NCI-H2081 (cell line): ENCODE measurements at regions not wholly inside any gene's neighbourhood (a gene's known extent, or its start where the extent isn't known, plus 50 kb on each side); places are given as distances from the start of the nearest gene placed in this dataset.
A peak's percentile ranks its signal among the peaks of the same experiment; 100 is the strongest.
"Not testable (repeated sequence)": the region's sequence is repeated elsewhere in the genome, so short reads cannot be mapped to it uniquely, and the experiment has no call there.

Source experiments
- DNase-seq, 2 experiments: peaks; one replicate each; lab custom pipeline; 2025; lab: John Stamatoyannopoulos, UW

DNA sequence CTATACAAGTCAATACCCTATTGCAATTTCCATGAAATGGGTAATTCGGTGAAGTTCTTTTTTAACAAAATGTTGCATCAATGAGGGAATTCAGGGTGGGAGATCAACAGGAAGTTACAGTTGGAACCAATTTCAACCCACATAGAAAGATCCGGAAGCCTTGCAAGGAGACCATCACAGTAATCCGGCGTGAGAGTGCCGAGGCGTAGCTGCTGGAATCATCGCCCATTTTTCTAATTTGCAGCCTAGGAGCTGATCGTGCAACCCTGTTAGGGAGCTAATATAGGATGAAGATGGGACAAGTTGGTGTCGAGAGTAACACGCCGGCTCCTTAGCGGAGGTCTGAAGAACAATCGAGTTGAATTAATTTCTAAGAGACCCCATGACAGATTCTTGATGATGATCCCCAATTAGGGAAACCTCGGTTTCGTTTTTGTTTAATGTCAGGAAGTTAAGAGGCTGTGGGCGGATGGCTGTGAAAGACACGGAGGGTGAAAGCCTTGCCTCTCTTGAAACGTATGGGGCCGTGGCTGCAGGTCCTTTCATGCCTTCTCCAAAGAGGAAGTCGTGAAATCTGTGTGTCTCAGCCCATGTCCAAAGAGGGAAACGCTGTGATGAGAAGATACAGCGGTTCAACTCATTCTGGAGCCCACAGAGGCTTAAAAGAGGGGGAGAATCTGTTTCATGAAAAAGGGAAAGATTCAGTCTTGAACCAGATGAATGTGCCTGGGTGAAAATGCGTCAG is 51.2 kb upstream of the CARD11 start:
- no peak for DNase-seq

DNA sequence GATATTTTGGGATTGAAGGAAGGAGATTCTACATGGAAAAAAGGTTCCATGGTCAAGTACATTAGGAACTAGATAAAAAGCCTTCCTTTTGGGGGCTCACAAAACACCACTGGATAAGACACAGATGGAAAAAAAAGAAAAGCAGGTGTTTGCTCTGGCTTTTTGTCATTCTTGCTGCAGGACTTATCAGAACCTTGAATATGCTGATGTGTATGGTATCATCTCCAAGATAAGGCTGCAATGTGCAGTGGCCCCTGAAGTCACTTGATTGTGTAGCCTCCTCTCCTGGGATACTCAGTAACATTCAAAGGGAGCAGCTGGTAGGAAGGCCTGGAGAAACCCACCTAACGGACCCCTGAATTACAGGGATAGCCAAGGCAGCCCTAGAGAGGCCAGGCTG is 54.1 kb upstream of the CARD11 start:
- DNase-seq: no peak

DNA sequence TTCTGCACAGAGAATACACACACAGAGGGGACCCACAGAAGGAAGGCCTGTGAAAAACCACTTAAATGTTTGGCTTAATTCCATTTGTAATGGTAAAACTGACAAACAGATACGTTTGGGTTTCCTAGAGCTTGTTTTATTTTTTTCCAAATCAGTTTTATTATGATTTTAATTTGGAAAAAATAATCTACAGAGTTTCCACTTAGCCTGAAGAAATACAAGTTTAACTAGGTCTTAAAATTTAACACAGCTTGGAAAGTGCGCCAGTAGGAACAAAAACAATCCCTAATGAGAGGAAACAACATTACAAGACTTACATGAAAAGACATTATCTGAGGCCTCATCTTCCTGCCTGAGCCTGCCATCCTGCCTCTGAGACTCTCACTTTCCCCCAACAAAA is 58.5 kb upstream of the CARD11 start:
- no peak for DNase-seq

DNA sequence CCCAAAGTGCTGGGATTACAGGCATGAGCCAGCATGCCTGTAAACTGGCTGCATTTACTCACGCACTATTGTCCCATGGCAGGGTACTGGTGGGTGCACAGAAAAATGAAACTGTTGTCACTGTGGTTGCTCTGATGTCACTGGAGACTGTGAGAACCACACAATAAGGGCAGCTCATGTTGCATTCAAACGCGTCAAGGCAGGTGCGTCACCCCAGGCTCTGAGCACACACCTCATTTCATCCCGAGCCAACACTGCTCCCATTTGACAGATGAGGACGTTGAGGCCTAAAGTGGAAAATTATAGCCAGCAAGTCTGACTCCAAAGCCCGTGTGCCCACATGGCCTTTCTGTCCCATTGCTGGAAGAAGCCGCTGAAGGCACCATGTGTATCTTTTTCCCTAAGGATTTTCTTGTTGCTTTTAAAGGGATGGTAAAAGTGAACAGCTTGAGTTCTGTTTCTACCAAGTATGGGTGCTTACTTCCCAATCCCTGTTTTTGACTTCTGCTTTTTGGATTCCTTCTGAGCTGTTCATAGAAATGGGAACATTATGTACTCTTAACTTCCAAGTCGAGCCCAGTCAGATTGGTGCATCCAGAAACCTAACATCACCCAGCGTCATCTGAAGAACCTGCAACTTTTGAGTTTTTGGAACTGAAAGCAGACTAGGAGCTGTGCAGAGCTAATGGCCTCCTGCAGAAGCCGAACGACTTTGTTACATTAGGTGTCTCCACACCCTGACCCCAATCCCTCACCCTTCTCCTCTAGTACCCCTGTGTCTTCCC is 60.1 kb upstream of the CARD11 start:
- no peak for DNase-seq

DNA sequence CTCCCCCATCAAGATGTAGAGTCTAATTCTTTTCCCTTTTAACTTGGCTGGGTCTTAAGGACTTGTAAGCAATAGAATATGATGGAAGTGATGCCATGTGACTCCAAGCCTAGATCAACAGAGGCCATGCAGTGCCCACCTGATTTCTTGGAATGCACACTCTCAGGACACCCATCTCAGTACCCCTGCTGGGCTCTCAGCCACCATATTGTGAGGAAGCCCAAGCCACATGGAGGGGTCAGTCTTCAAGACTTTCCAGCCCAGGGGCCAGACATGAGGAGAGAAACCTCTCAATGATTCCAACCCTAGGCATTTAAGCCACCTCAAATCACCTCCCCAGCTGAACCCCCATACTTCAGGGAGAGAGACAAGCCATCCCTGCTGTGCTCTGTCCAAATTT is 62.2 kb upstream of the CARD11 start:
- DNase-seq: no peak

DNA sequence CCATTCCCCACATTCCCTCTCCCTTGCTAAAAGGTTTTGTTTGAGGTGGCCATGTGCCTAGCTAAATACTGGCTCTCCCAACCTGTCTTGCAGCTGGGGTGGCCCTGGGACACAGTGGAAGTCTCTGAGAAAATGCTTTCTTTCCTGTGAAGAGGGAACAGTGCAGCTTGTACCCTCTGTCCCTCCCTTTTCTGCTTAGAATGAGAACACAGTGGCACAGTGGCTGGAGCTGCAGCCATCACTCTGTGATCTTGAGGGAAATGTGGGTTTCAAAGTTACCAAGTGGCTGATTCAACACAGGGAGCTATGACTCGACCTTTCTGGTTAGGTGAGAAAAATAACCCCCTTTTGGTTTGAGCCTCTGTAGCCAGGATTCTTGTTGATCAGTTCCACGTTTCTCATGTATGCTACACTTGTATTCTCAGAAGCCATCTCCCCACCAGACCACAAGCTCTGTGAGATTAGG is 62.7 kb upstream of the CARD11 start:
- no peak for DNase-seq

DNA sequence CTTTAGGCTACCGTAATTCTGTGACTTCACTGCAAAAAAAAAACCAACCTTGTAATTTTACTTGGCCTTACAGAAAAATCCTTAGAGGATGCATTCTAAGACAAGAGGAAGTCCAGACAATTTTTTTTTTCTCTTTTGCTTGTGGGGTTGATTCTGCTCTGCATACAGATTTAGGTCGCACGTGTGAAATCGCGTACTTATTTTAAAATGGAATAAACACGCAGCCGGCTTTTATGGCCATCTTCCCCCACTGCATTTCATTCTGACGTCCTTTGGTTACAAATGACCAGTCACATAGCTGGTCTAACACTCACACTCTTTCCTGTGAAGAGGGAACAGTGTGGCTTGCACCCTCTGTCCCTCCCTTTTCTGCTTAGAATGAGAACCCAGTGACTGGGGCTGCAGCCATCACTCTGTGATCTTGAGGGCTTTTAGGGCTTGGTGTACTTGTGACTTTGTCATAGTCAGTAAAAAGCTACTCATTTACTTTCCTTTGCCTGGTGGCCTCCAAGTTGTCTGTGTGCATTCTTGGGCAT is 63.6 kb upstream of the CARD11 start:
- DNase-seq: no peak

DNA sequence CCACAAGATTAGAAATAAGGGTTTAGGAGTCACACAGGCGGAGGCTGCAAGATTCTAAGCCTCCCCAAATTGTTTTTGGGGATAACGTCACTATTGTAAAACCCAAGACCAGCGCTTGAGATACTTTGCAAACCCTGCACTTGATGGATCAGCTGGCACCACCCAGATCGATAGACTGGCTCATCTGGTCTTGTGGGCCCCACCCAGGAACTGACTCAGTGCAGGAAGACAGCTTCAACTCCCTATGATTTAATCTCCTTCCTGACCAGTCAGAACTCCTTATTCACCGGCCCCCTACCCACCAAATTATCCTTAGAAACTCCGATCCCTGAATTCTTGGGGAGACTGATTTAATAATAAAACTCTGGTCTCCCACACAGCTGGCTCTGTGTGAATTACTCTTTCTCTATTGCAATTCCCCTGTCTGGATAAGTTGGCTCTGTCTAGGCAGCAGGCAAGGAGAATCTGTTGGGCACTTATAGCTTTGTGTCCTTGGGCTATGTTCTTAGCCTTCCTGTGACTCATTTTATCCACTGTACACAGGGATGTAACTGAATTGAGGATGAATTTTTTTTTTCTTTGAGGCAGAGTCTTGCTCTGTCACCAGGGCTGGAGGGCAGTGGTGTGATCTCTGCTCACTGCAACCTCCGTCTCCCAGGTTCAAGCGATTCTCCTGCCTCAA is 64.4 kb upstream of the CARD11 start:
- no peak for DNase-seq

DNA sequence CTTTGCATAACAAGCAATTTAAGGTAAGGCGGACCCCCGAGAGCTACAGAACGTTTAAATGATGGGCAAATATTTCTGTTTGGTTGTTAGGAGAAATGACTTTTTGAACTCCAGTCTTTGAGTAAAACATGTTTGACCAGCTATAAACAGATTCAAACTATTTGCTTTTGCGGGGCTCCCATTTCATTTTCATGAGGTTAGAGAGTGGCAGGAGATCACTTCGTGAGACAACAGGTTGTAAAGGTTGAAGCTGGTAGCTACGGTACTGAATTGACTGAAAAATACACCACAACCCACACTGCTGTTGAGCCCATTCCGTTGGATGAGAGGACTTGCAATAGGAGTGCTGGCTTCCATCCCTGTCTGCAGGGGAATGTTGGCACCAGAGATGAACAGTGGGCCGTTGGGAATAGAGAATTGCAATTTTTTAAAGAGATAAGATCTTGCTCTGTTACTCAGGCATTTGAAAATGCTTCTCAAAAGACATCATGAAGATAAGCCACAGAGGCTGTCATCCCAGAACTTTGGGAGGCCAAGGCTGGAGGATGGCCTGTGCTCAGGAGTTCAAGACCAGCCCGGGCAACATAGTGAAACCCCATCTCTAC is 65.7 kb upstream of the CARD11 start:
- no peak for DNase-seq

DNA sequence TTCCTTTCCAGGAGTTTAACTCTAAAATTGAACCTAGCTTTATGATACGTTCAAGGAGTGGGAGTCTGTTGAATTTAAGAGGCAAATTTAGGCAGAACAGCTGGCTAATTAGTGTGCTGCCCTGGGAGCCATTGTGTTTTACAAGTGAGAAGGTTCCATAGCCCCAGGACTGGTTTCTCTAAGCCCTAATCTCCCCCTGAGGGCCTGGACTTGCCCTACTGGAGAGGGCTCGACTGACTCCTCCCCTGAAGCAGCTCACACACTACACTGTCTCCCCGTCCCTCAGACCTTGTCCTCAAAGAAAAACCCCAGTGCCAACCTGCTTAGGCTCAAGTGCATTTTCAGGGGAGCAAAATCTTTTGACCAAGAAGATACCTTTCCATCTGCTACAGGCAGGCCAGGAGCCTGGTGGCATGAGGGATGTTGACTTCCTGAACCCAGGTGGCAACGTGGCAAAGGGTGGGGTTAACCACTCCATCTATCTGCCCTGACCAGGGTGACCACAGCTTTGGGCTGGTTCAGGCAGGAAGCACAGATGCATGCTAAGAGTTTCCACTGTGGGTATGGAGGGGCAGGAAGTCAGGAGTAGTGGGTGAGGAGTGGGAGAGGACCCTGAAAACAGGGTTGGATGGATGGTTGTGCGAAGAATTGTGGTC is 68.9 kb upstream of the CARD11 start:
- DNase-seq: peak in 1 of 2 experiments; percentile 26

DNA sequence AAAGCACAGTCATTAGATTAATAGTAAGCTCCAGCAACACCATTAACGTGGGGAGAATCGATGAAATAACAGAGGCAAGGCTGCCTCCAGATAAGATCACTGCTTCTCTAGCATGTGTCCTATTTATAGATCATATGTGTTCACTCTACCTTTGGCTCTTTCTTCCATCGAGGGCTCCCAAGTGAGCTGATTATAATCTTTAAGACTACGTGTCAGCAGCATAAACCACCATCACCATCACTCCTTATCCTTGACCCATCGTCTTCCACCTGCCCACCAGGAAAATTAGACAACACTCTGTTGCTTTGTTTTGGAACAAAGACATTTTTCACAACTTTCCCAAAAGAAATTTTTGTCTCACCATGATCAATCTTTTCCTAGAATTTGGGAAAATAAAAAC is 71.2 kb upstream of the CARD11 start:
- DNase-seq: no peak

DNA sequence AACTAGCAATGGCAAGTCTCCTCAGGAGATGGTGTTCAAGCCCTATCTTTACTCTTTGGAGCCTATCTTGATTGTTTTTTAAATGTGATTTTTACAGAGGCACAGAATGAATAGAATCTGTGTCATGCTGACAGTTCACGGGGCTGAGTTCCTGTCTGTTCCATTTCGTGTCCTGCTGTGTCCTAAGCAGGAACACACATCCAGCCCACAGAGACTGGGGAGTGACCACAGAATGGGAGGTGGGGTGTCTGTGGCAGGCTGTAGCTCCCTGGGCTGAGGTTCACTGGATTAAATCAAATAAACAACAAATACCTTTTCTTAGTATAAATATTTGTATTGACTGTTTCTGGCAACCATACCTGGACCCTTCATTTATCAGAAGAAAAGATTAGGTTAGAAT is 73.4 kb upstream of the CARD11 start:
- no peak for DNase-seq

DNA sequence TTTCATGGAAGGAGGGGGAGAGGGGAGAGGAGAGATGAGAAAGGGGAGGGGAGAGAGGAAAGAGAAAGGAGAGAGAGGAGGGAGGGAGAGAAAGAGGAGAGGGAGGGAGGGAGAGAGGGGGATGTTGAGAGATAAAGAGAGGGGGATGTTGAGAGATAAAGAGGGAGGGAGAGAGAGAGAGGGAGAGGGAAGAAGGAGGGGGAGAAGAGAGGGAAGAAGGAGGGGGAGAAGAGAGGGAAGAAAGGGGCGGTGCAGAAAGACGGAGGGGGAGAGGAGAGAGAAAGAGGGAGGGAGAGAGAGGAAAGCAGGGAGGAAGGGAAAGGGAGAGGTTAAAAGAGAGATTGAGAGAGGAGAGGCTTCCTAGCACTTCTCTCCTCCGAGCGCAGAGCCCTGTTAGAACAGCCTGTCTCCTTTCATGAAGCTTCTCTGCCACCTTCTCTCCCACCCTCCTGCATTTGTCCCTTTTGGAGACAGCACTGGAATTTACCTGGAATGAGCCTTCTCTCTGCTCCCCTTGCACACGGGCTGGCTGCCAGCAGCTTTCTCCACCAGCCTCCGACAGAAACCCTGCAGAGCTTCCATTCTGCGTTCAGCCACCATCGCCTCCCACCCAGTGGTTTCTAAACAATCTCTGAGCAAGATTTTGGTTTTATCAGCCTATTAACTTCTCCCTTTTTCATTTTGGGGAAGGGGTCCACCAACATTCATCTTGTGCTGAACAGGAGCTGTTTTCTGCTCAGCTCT is 74.0 kb upstream of the CARD11 start:
- no peak for DNase-seq

DNA sequence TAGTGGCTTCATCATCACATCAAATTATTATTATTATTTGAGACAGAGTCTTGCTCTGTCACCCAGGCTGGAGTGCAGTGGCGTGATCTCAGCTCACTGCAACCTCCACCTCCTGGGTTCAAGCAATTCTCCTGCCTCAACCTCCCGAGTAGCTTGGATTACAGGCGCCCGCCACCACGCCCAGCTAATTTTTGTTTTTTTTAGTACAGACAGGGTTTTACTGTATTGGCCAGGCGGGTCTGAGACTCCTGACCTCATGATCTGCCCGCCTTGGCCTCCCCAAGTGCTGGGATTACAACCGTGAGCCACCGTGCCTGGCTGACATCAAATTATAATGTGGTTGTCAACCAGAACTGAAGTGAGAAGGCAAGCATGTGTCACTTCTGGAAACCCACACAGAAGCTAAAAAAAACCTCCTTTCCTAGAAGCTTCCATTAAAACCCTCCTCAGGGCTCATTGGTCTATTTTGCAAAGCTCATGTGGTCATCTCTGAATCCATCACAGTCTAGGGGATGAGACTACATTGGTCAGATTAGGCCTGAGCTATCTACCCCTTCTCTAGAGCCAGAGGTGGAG is 75.8 kb upstream of the CARD11 start:
- not testable (repeated sequence) for DNase-seq

DNA sequence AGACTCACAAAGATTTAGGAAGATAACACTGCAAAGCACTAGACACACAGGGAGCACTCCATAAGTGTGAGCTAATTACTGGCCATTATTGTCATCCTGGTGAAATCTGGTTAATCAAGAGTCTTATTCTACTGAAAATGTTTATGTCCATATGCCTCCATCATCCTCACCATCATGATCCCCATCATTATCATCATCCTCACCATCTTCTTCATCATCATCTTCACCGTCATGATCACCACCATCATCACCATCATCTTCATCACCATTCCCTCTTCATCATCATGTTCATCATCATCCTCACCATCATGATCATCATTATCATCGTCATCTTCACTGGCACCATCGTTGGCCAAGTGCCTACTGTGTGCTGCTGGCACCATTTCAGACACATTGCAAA is 76.3 kb upstream of the CARD11 start:
- no peak for DNase-seq

DNA sequence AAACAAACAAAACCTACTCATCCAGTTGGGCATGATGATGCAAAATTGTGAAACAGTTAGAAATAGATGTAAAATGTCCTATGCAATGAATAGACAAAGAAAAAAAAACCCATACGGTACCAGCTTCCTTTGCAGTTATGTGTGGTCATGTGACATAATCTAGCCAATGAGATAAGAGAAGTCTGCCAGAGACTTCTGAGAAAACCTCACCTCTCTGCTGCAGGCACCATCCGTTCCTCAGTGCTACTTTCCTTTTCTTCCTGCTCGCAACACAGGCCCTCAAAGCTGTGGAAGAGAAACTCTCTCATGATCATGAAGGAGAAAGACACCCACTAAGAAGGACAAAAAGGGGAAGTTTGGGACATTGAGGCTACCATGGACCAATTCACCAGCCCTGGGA is 76.8 kb upstream of the CARD11 start:
- DNase-seq: no peak

DNA sequence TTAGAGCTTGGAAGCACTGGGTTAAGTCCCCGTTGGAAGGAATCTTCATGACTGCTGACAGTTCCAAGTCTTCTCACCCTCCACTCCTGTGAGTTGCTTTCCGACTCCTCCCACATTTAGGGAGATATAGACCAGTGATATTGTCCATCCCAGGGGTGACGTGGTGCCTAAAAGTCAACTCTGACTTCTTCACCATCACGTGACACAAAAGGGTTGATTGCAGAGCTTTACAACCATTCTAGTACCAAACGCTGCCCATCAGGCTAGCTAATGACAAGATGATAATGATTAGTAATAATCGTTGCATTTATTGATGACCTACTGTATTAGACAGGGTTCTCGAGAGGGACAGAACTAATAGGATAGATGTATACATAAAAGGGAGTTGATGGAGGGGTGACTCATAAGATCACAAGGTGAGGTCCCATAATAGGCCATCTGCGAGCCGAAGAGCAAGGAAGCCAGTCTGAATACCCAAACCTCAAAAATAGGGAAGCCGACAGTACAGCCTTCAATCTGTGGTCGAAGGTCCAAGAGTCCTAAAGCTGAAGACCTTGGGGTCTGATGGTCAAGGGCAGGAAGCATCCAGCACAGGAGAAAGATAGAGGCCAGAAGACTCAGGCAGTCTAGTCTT is 85.3 kb upstream of the CARD11 start:
- no peak for DNase-seq

DNA sequence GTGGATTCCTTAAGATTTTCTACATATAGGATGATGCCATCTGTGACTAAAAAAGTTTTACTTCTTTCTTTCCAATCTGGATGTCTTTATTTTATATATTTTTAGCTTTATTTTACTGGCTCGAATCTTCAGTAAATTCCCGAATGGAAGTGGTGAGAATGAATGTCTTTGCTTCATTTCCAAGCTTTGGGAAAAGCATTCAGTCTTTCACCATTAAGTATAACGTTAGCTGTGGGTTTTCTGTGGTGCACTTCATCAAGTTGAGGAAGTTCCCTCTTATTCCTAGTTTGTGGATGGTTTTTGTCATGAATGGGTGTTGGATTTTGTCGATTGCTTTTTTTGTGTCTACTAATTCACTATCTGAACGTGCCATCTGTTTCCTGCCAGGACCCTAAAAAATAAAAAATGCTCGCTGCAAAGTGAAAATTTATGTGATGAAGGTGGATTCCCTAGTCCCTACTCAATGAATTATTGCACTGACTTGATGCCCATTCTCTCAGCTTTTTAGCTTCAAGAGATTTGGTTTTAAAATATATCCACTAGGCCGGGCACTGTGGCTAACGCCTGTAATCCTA is 90.2 kb upstream of the CARD11 start:
- no peak for DNase-seq

DNA sequence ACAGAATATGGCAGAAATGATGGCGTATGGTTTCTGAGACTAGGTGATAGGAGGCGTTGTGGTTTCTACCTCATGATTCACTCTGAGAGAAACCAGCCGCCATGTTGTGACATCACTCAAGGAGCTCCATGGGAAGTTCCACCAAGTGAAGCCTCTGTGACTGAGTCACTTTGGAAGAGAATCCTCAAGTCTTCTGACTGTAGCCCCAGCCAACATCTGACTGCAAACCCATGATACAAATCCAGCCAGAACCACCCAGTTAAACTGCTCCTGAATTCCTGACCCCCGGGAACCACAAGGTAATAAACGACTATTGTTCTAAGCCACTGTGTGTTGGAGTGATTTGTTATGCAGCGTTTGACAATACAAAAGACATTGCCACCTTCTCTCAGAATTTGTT is 91.1 kb upstream of the CARD11 start:
- no peak for DNase-seq

DNA sequence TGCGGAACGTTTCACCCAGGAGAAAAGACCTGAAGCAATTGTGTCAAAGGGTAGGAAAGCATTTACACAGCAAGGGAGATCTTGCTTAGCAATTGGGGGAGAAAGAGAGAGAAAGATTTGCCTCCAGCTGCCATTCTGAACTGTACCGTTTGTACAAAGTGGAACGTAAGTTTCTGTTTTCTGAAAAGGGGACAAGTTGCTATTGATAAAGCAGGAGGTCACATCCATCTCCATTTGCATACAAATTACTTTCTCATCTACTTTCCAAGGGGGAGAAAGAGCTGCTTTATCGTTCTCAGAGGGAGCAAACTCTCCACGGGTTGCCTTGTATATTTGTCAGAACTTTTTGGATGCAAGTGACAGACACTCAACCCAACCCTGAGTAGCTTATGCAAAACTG is 92.0 kb upstream of the CARD11 start:
- DNase-seq: no peak
